ENCODE measurements at regions not wholly inside any gene's neighbourhood (a gene's known extent, or its start where the extent isn't known, plus 50 kb on each side); places are given as distances from the start of the nearest gene placed in this dataset.
"Not testable (repeated sequence)": the region's sequence is repeated elsewhere in the genome, so short reads cannot be mapped to it uniquely, and the experiment has no call there.

DNA sequence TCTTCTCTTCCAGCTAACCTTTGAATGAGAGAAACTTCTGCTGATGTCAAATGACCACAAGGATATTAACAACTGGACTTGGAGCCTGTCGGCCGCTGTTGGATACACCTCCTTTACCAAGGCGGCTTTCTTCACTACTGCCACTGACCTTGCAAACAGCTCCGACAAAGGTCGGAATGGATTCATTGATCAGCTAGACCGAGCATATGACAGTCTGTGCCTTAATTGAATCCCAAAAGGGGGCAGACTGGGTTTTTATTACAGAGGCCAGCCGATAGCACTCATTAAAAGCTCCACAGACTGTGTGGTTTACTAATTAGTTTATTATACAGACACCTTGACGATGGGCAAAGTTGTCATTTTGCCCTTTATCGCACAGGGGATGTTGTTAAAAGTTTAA is 394.5 kb downstream of the RERGL start:
- no peak for DNase-seq

DNA sequence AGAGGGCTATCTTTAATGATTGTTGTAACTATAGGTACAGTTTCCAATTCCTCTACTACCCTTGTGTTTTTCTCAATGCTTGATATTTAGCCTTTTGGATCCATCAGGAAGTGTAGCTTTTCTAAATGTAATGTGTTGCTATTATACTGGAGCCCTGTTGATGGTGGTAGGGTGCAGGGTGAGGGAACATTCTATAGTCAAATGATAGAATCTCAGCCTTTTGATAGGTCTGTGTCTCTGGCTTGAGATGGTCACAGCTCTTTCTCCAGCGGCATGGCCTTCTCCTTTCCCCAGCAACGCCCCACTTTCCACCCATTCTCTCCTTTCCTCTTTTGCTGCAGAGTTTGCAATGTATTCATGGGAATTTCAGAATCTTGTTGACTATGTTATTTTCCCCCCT is 398.6 kb downstream of the RERGL start:
- no peak for DNase-seq

DNA sequence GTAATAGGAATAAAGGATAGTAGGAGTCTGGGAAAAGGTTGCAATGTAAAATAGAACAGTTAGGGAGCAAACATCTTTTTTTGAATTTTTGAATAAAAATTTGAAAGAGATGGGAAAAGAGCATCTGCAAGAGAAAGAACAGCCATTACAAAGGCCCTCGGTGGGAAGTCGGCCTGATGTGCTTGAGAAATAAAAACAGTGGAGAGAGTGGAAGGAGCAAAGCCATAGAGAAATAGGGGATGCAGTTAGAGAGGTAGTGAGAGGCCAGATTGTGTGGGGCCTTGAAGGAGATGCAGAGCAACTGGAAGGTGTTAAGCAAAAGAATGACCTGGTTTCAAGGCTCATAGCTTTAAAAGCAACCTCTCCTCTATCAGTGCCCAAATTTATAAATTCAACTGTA is 409.8 kb downstream of the RERGL start:
- no peak for DNase-seq

DNA sequence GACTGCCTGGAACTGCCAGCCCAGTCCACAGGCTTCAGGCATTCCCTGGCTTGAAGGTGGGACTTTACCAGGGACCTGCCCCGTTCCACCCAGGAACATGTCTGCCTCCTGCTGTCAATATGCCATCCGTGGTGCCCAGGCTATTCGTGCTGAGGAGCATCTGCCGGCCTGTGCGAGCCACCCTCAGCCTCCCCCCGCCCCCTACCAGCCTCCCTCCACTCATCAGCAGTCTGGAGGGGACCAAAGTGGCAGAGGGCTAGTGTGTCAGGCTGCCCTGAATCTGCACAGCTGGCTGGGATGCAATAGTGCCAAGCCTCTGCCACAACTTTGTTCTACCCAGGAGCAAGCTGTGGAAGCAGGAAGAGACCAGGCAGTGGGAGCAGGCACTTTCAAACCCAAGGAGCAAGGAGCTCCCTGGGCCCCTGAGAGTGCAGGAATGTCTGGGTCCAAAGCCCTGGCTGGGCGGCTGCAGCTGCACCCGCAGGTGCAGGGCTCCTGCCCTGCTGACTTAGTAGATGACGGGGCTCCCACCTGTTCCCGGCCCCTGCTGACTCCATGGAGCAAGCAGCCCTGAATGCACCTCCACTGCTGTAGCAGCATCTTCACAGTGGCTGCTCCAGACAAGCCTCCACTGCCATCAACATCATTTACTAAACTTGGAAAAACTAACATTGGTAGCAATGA is 423.2 kb downstream of the RERGL start:
- no peak for DNase-seq

- no peak for DNase-seq
Observed at GRCh38 chr12:17665839-17666238, 424.2 kb downstream of the RERGL start.

DNA sequence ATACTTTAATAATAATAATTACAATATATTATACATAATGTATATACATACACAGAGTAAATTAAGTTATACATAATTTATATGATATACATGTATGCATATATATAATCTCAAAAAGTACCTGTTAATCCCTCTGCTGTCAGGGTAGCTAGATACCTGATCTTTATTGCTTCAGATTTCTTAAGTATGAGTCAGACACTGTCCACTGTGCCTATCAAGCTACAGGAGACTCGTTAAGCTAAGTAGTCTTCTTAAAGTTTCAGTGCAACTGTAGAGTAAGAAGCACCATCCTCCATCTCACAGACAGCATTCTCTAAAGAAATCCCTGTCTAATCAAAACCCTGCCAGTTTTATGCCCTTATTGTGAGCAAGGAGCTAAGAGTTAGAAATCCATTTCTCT is 428.7 kb downstream of the RERGL start:
- DNase-seq: no peak

DNA sequence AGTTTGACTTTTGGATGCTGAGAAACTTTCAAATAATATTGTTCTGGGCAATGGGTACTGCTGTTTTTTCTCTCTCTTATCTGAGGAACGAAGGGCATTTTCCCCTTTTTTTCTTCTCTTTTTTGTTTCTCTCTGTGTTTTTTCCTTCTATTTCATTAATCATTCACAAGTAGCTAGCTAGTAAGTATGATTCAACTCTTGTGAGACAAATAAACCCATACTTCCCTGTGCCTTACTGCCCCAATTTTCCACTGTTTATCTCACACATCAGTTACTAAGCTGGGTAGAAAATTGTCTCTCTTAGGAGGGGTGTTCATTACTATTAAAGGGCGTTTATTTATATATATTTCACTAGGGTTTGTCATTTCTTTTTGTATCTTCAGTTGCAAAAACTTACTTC is 437.6 kb downstream of the RERGL start:
- DNase-seq: no peak

GRCh38 chr12:17642340-17642650 is 447.7 kb downstream of the RERGL start:
- no peak for DNase-seq

DNA sequence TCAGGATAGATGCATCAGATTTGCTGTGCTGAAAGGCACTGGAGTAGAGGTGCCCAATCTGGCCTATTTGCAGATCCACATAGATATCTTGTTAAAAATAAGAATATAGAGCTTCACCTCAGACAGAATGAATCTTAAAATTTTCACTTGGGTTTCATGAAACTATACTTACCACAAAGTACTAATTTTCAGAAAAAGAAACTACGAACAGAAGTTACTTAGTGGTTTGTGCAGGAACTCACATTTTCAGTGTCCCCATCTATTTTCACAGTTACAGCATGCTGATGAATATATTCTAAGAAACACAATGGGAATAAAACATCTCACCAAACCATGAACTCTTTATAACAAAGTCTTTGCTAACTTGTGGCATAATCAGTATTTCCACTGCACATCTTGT is 449.4 kb downstream of the RERGL start:
- DNase-seq: no peak

DNA sequence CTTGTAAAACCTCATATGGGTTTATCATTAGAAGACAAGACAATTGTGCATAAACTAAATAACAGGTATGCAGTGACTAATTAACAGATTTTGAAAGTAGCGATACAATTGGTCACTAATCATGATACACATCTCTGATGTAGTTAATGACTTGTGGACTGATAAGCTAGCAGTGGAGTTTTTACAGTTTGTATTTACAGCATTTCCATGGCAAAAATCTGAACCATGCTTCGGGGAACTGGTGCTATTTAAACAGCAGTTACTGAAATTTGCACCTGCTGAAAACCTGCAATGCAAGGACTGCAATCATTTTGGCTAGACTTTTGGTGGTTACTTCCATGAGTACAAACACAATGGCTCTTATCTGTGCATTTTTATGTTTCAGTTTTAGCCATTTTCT is 471.2 kb downstream of the RERGL start:
- DNase-seq: no peak

DNA sequence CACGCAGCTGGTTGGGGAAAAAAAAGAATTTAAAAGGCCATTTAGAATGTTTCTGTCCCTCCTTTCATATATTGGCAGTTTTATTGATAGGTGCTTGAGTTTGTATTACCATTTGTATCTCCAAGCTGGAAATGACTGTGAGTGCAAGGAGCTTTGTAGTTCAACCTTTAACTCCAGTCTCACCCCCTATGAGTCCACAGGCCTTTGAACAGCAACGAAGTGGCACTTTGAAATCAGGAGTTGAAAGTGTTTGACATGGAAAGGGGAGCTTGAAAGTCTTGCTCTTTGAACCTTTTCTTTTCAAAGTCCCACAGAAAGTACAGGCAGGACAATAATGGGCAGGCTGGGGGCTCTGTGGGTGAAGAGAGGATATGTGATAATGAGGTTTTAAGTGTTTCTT is 480.3 kb downstream of the RERGL start:
- DNase-seq: no peak

- no peak for DNase-seq
Observed at GRCh38 chr12:17609153-17609552, 480.8 kb downstream of the RERGL start.

DNA sequence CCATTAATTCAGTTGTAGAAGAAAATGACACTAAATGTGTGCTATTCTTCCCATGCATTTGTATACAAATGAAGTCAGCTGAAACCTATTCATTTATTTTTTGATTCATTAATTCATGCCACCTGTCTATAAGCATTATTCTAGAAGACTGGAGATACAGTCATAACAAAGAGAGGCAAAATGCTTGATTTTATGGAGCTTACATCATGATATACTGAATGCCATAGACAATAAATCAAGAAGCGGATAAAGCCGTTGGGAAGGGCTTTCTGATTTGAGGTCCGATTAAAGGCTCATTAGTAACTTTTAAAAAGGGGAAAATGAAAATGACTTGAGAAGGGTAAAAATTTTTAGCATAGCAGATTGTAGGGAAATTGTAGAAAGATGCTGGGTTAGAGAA is 494.9 kb downstream of the RERGL start:
- no peak for DNase-seq

DNA sequence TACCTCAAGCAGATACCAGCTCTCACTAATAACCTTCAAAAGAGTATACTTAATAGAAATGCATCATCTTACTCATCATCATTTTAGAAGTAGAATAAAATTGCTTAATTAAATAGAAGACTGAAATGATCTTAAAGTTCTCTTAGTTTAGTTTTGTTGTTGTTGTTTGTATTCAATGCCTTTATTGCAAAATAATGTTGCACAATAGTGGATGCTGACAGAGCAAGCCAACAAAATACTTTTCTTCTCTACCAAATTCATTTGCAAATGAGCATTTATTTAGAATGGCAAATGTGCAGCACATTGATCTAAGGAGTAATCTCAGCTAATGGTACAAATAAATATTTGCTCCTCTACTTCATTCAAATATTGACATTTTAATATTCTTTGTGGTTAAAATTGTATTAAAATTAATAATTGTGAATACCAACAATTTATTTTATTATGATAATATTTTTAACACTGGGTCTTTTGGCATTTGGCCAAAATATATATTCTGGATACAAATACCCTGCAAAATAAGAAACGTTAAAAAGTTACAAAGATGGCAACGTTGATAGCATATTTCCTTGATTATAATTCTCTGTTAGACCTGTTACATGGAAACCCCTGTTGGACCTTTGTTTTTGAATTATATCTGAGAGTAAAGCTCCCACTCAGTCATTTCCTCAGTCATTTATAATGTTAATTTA is 496.1 kb downstream of the RERGL start:
- DNase-seq: no peak

DNA sequence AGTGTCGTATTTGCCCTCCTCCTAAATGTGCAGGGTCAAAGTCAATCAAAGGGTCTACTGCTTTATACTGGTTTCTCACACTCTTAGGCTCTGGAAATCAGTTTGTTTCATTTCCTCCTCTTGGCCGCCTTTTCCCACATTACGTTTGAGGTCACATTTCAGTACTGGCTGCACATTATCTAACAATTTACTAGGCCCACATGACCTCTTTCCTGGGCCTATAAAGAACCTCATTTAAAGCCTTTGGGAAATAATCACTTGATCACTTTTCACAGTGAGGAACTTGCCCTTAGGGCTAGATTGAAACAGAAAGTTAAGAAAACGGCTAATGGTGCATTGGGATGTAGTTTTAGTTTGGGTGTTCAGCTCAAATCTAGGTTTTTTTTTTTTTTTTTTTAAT is 497.5 kb downstream of the RERGL start:
- no peak for DNase-seq

- DNase-seq: no peak
Observed at GRCh38 chr12:17591005-17591681, 498.9 kb downstream of the RERGL start.

DNA sequence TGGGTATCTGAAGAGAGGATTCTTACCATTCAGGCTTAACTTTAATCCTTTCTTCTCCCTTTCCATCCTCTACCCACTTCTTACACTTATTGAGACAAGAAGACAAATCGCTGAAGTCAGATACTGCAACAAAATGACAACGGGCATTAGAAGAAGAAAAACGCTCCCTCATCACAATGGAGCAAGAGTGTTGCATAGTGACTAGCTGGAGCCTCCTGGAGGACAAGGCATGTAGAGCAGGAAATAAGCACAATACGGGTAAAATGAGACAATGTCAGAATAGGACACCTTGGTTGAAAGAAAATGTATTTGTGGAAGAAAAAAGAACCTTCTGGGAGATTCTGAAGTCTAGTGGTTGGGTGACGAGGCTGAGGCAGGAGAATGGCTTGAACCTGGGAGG is 501.0 kb downstream of the RERGL start:
- DNase-seq: no peak

DNA sequence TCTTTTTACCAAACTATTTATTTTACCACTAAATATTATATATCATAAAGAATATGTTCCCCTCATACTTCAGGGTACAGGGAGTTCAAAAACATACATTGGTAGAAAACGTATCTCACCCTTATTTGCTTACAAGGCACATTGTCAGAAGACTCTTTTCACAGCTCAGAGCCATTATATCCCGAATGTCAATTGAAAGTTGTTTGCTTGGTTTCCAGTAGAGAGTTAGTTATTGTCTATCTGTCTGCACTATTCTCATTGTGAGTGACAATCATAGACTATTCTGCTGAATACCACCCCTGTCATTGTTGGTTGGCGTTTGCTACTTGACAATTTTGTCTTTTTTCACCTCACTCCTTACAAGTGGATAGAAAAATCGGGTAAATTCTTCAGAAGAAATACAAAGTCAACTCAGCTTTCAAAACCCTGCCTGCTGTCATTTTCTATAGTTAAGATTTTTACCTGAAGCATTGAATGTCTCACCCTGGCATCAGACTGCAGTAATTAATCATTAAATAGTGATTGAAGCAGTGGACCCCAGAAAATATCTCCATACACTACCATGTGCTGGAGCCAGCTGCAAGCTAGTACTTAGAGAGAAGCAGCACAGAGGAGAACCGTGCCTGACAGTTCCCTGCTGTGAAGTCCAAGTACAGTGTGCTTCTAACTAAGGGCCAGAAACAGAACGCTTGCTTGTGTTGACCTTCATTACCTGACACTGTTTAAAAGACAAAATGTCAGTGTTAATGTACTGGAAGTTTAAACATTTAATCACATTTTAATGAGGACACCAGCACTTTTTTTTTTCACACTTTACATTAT is 510.6 kb downstream of the RERGL start:
- DNase-seq: no peak

- no peak for DNase-seq
Observed at GRCh38 chr12:17577405-17577804, 512.6 kb downstream of the RERGL start.

DNA sequence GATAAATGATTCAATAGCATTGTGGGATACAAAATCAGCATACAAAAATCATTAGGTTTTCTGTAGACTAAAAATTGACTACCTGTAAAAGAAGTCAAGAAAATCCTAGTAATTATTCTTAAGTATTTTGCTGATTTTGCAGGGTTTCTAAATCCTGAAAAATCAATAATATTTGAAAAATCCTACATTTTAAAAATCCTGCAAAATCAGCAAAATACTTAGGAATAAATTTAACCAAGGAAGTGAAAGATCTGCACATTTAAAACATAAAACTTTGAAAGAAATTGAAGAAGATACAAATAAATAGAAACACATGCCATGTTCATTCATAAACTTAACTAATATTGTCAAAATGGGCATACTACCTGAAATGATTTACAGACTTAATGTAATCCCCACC is 517.7 kb downstream of the RERGL start:
- no peak for DNase-seq

DNA sequence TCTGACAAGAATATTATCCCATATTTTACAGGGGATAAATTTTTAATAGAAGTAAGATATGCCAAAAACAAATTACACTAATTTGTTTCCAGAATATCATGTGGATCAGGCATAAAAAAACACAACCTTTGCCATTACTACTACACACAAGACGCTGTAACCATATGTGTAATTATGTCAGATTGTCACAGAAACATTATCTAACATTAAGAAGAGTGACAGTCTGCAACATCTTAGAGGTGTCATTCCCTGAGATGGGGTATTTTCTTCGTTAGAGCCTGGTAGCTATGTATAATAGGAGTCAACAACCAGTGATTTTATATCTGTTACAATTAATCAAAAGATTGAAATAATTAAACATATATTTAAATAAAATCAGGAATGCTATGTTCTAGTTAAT is 518.9 kb downstream of the RERGL start:
- DNase-seq: no peak

DNA sequence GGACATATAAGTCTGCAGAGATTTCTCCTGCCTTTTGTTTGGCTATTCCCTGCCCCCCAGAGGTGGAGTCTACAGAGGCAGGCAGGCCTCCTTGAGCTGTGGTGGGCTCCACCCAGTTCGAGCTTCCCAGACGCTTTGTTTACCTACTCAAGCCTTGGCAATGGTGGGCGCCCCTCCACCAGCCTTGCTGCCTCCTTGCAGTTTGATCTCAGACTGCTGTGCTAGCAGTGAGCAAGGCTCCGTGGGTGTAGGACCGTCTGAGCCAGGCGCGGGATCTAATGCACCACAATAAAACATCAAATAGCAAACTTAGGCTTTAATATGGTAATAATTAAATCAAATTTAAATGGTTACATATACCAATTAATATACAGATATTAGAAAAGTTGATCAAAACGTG is 525.4 kb downstream of the RERGL start:
- not testable (repeated sequence) for DNase-seq

DNA sequence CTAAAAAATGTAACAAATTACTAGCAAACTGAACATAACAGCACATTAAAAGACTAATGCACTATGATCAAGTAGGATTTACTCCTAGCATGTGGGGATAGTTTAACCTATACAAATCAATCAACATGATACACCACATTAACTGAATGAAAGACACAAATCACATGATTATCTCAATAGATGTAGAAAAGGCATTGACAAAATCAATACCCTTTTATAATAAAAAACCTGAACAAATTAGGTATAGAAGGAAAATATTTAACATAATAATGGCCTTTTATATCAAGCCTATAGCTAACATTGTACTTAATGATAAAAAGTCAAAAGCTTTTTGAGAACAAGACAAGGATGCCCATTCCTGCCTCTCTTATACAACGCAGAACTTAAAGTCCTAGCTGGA is 540.0 kb downstream of the RERGL start:
- DNase-seq: no peak

Measured in right lung (tissue), 2 donors.